ENCODE measurements at regions not wholly inside any gene's neighbourhood (a gene's known extent, or its start where the extent isn't known, plus 50 kb on each side); places are given as distances from the start of the nearest gene placed in this dataset.

- CTCF ChIA-PET, result no interaction called here
- intact Hi-C loops (cut with micrococcal nuclease), result no loop called here
Measured at GRCh38 chr16:64412578-64413280, 709.1 kb downstream of the CDH11 start.

GRCh38 chr16:64410306-64410705 is 711.6 kb downstream of the CDH11 start:
- H3K9me3 Mint-ChIP-seq, result peaks cover 17% of the 10 kb centered on the region
- no peak for ATAC-seq (ENCODE audit: low read depth)
- no peak for DNase-seq
- no peak overlapping the region for H3K27ac Mint-ChIP-seq
- H3K27me3 Mint-ChIP-seq, result no peaks in the 10 kb centered on the region
- ChIA-PET CTCF (no interaction called here), POLR2A (no interaction called here)
- intact Hi-C loops (cut with micrococcal nuclease), result no loop called here
- no peaks in the 10 kb centered on the region for H3K4me1 Mint-ChIP-seq
- no peak overlapping the region for H3K4me3 Mint-ChIP-seq
- no peaks in the 10 kb centered on the region for H3K36me3 Mint-ChIP-seq (ENCODE audit: low read depth)
- TF ChIP-seq CTCF (IDR thresholded peaks at IDR 0.05), result no peak

More at GRCh38 chr16:64412578-64413280, 709.1 kb downstream of the CDH11 start:
- H3K4me1 Mint-ChIP-seq, result no peaks in the 10 kb centered on the region
- H3K27me3 Mint-ChIP-seq, result no peaks in the 10 kb centered on the region
- no peak for TF ChIP-seq CTCF (IDR thresholded peaks at IDR 0.05)
- no peak overlapping the region for H3K4me3 Mint-ChIP-seq
- no peak overlapping the region for H3K27ac Mint-ChIP-seq
- no peaks in the 10 kb centered on the region for H3K36me3 Mint-ChIP-seq (ENCODE audit: low read depth)
- POLR2A ChIA-PET, result no interaction called here
- ATAC-seq (ENCODE audit: low read depth), result no peak
- no peak for DNase-seq
- peaks cover 14% of the 10 kb centered on the region for H3K9me3 Mint-ChIP-seq

- DNase-seq, result no peak
- CTCF ChIA-PET, result no interaction called here
- no peaks in the 10 kb centered on the region for H3K36me3 Mint-ChIP-seq (ENCODE audit: low read depth)
- no peak for TF ChIP-seq CTCF (IDR thresholded peaks at IDR 0.05)
- H3K27me3 Mint-ChIP-seq, result no peaks in the 10 kb centered on the region
- no peak for ATAC-seq (ENCODE audit: low read depth)
- POLR2A ChIA-PET, result no interaction called here
- peaks cover 17% of the 10 kb centered on the region for H3K9me3 Mint-ChIP-seq
- H3K27ac Mint-ChIP-seq, result no peak overlapping the region
- H3K4me3 Mint-ChIP-seq, result no peak overlapping the region
- intact Hi-C loops (cut with micrococcal nuclease), result no loop called here
- H3K4me1 Mint-ChIP-seq, result no peaks in the 10 kb centered on the region
Measured at GRCh38 chr16:64409783-64410210, 712.1 kb downstream of the CDH11 start.

- intact Hi-C loops (cut with micrococcal nuclease), result no loop called here
- peaks cover 17% of the 10 kb centered on the region for H3K9me3 Mint-ChIP-seq
- no peak overlapping the region for H3K4me3 Mint-ChIP-seq
- ATAC-seq (ENCODE audit: low read depth) (no peak), DNase-seq (no peak)
- no peaks in the 10 kb centered on the region for H3K36me3 Mint-ChIP-seq (ENCODE audit: low read depth)
- H3K27me3 Mint-ChIP-seq, result no peaks in the 10 kb centered on the region
- TF ChIP-seq CTCF (IDR thresholded peaks at IDR 0.05), result no peak
- H3K27ac Mint-ChIP-seq, result no peak overlapping the region
- no peaks in the 10 kb centered on the region for H3K4me1 Mint-ChIP-seq
- ChIA-PET CTCF (no interaction called here), POLR2A (no interaction called here)
Measured at GRCh38 chr16:64408699-64409098, 713.2 kb downstream of the CDH11 start.

GRCh38 chr16:64406770-64407181 is 715.1 kb downstream of the CDH11 start:
- POLR2A ChIA-PET, result no interaction called here
- no peaks in the 10 kb centered on the region for H3K4me1 Mint-ChIP-seq
- no peak for TF ChIP-seq CTCF (IDR thresholded peaks at IDR 0.05)
- H3K27me3 Mint-ChIP-seq, result no peaks in the 10 kb centered on the region
- no peak overlapping the region for H3K4me3 Mint-ChIP-seq
- H3K27ac Mint-ChIP-seq, result no peak overlapping the region
- DNase-seq (no peak), ATAC-seq (ENCODE audit: low read depth) (no peak)
- no peaks in the 10 kb centered on the region for H3K36me3 Mint-ChIP-seq (ENCODE audit: low read depth)
- CTCF ChIA-PET, result no interaction called here
- intact Hi-C loops (cut with micrococcal nuclease), result no loop called here
- H3K9me3 Mint-ChIP-seq, result peaks cover 10% of the 10 kb centered on the region

Measured in activated B cell treated with CpG ODN at 0.5 μM for 24 hours (primary cell).